Tibial nerve (tissue), 4 donors: ENCODE measurements at regions not wholly inside any gene's neighbourhood (a gene's known extent, or its start where the extent isn't known, plus 50 kb on each side); places are given as distances from the start of the nearest gene placed in this dataset.
"Not testable (repeated sequence)": the region's sequence is repeated elsewhere in the genome, so short reads cannot be mapped to it uniquely, and the experiment has no call there.

Experiments used
- CTCF ChIP-seq, 5 experiments: fragments of 200-600 bp in 3 of 5; fragments of 450-650 bp in 2 of 5; sonication (generic) in 3 of 5; IDR thresholded peaks; one replicate each; pipeline ENCODE4 v1.5.1; 2016 to 2019; ENCODE audit warnings: antibody characterized with exemption in 5 of 5, mild to moderate bottlenecking in 3 of 5, moderate library complexity in 2 of 5
- EP300 ChIP-seq, 2 donors: sonication (generic); formaldehyde crosslinking; IDR thresholded peaks; one replicate each; pipeline ENCODE4 v1.6.1; 2017; ENCODE audit warnings: antibody characterized with exemption in 2 of 2, mild to moderate bottlenecking in 1 of 2
- POLR2A ChIP-seq, 2 donors: fragments of 450-650 bp; IDR thresholded peaks; one replicate each; pipeline ENCODE4 v1.6.1; 2017; ENCODE audit warnings: antibody characterized with exemption in 2 of 2, mild to moderate bottlenecking in 2 of 2, moderate library complexity in 2 of 2

DNA sequence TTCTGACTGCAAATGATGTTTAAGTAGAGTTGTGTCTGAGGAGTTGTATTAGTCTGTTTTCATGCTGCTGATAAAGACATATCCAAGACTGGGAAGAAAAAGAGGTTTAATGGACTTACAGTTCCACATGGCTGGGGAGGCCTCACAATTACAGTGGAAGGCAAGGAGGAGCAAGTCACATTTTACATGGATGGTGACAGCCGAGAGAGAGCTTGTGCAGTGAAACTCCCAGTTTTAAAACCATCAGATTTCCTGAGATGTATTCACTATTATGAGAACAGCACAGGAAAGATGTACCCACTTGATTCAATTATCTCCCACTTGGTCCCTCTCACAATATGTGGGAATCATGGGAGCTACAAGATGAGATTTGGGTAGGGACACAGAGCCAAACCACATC, 370.1 kb downstream of the DSC3 start:
- TF ChIP-seq POLR2A, CTCF, EP300 (IDR thresholded peaks at IDR 0.05): not testable (repeated sequence)
